ENCODE measurements at regions not wholly inside any gene's neighbourhood (a gene's known extent, or its start where the extent isn't known, plus 50 kb on each side); places are given as distances from the start of the nearest gene placed in this dataset.

DNA sequence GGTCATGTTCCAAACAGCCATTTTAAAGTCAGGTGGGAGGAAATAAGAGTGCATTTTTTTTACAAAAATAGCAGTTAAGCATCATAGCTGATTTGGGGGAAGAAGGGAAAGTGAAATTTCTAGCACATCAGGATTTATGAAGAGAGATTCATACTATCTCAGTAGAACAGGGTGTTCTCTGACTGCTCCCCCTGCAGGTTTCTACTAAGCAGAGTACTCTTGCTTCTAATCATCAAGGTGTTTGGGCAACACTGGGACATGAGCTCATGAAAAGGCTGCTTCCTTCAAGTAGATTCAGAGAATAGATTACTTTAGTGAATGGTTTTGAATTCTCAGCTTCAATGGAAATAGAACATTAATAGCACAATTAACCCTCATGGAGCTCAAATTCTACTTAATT, 591.4 kb upstream of the PCDH10 start:
- TF ChIP-seq, protein P1, sequence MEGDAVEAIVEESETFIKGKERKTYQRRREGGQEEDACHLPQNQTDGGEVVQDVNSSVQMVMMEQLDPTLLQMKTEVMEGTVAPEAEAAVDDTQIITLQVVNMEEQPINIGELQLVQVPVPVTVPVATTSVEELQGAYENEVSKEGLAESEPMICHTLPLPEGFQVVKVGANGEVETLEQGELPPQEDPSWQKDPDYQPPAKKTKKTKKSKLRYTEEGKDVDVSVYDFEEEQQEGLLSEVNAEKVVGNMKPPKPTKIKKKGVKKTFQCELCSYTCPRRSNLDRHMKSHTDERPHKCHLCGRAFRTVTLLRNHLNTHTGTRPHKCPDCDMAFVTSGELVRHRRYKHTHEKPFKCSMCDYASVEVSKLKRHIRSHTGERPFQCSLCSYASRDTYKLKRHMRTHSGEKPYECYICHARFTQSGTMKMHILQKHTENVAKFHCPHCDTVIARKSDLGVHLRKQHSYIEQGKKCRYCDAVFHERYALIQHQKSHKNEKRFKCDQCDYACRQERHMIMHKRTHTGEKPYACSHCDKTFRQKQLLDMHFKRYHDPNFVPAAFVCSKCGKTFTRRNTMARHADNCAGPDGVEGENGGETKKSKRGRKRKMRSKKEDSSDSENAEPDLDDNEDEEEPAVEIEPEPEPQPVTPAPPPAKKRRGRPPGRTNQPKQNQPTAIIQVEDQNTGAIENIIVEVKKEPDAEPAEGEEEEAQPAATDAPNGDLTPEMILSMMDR (conservative IDR thresholded peaks at IDR 0.05; ENCODE audit: low read length): peak; percentile 67
- TF ChIP-seq EZH2phosphoT487 (IDR thresholded peaks at IDR 0.05; ENCODE audit: borderline replicate concordance): no peak

All from Loucy (cell line).